ENCODE measurements at regions not wholly inside any gene's neighbourhood (a gene's known extent, or its start where the extent isn't known, plus 50 kb on each side); places are given as distances from the start of the nearest gene placed in this dataset.

DNA sequence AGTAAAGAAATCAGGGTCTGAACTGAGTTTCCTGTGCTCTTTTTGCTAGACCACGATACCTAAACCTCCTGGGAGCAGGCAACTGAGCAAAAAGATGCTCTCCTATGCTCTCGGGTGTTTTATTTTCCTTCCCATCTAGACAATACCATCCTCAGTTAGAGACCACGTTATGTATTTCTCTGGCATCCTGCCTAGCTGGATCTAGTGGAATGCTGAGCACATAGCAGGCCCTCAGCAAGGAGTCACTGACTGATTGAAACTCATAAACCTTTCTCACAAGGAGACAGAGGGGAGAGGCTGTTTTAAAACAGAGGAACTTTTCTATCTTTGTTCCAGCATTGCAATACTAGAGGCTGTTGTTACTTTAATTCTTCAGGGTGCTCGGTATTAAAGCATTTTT, 168.0 kb downstream of the CYYR1 start (continued):
- TF ChIP-seq, protein P1, sequence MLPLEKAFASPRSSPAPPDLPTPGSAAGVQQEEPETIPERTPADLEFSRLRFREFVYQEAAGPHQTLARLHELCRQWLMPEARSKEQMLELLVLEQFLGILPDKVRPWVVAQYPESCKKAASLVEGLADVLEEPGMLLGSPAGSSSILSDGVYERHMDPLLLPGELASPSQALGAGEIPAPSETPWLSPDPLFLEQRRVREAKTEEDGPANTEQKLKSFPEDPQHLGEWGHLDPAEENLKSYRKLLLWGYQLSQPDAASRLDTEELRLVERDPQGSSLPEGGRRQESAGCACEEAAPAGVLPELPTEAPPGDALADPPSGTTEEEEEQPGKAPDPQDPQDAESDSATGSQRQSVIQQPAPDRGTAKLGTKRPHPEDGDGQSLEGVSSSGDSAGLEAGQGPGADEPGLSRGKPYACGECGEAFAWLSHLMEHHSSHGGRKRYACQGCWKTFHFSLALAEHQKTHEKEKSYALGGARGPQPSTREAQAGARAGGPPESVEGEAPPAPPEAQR (tag by site-specific recombination; IDR thresholded peaks at IDR 0.05) = no peak
- TF ChIP-seq ZNF747 (tag by site-specific recombination; IDR thresholded peaks at IDR 0.05) = no peak
- TF ChIP-seq, protein P2, sequence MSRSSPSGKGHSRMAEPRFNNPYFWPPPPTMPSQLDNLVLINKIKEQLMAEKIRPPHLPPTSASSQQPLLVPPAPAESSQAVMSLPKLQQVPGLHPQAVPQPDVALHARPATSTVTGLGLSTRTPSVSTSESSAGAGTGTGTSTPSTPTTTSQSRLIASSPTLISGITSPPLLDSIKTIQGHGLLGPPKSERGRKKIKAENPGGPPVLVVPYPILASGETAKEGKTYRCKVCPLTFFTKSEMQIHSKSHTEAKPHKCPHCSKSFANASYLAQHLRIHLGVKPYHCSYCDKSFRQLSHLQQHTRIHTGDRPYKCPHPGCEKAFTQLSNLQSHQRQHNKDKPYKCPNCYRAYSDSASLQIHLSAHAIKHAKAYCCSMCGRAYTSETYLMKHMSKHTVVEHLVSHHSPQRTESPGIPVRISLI (tag by site-specific recombination; IDR thresholded peaks at IDR 0.05) = no peak
- TF ChIP-seq ZNF266 (tag by site-specific recombination; IDR thresholded peaks at IDR 0.05; ENCODE audit: low read depth) = no peak
- TF ChIP-seq RBAK (tag by site-specific recombination; IDR thresholded peaks at IDR 0.05) = no peak
- TF ChIP-seq IKZF3 (tag by site-specific recombination; IDR thresholded peaks at IDR 0.05) = no peak
- TF ChIP-seq, protein P3, sequence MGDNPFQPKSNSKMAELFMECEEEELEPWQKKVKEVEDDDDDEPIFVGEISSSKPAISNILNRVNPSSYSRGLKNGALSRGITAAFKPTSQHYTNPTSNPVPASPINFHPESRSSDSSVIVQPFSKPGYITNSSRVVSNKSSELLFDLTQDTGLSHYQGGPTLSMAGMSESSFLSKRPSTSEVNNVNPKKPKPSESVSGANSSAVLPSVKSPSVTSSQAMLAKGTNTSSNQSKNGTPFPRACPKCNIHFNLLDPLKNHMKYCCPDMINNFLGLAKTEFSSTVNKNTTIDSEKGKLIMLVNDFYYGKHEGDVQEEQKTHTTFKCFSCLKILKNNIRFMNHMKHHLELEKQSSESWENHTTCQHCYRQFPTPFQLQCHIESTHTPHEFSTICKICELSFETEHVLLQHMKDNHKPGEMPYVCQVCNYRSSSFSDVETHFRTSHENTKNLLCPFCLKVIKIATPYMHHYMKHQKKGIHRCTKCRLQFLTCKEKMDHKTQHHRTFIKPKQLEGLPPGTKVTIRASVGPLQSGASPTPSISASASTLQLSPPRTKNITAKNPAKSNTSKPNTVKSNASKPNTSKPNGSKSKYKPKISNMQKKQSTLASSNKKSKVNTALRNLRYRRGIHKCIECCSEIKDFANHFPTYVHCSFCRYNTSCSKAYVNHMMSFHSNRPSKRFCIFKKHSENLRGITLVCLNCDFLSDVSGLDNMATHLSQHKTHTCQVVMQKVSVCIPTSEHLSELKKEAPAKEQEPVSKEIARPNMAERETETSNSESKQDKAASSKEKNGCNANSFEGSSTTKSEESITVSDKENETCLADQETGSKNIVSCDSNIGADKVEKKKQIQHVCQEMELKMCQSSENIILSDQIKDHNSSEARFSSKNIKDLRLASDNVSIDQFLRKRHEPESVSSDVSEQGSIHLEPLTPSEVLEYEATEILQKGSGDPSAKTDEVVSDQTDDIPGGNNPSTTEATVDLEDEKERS (tag by site-specific recombination; IDR thresholded peaks at IDR 0.05) = no peak
- TF ChIP-seq ZNF354C (tag by site-specific recombination; IDR thresholded peaks at IDR 0.05; ENCODE audit: borderline replicate concordance, low read depth) = no peak
- TF ChIP-seq, protein P4, sequence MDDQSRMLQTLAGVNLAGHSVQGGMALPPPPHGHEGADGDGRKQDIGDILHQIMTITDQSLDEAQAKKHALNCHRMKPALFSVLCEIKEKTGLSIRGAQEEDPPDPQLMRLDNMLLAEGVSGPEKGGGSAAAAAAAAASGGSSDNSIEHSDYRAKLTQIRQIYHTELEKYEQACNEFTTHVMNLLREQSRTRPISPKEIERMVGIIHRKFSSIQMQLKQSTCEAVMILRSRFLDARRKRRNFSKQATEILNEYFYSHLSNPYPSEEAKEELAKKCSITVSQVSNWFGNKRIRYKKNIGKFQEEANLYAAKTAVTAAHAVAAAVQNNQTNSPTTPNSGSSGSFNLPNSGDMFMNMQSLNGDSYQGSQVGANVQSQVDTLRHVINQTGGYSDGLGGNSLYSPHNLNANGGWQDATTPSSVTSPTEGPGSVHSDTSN (CRISPR knock-in tag; IDR thresholded peaks at IDR 0.05) = no peak
- no peak for TF ChIP-seq ZNF335 (tag by site-specific recombination; conservative IDR thresholded peaks at IDR 0.05)
- TF ChIP-seq ZNF473 (tag by site-specific recombination; IDR thresholded peaks at IDR 0.05) = no peak
- TF ChIP-seq ZNF366 (tag by site-specific recombination; conservative IDR thresholded peaks at IDR 0.05) = no peak
- TF ChIP-seq ZNF221 (tag by site-specific recombination; IDR thresholded peaks at IDR 0.05; ENCODE audit: borderline replicate concordance) = no peak
- TF ChIP-seq ZSCAN30 (tag by site-specific recombination; IDR thresholded peaks at IDR 0.05) = no peak

DNA sequence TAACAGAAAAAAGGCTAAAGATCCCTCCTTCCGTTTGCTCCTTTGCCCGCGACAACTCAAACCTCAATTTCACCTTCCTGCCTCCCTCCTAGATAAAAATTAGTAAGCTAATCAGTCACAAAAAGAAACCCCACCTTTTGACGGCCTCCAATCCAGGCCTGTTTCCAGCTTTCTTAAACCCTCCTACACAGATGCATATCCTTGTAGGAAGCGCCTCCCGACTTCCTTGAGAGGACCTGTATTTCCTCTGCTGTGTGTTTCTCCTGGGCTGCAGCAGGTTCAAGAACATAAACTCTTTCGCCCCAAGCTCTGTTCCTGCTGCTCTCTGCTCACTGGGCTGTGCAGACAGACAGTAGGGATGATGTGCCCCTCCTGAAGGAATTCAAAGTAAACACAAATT, 168.8 kb downstream of the CYYR1 start:
- no peaks in the 10 kb centered on the region for H3K4me1 ChIP-seq (ENCODE audit: control insufficient read depth, insufficient read depth, low read length)
- CTCF ChIA-PET = no interaction called here
- no peak overlapping the region for H3K4me3 ChIP-seq (ENCODE audit: low read depth, low read length)
- H3K27ac ChIP-seq (ENCODE audit: extremely low read depth, low read depth, low read length) = no peak overlapping the region
- no peaks in the 10 kb centered on the region for H3K9me3 ChIP-seq (ENCODE audit: control insufficient read depth, insufficient read depth, low read depth, low read length)
- no peak for TF ChIP-seq OVOL3 (tag by site-specific recombination; IDR thresholded peaks at IDR 0.05)
- TF ChIP-seq ZNF202 (tag by site-specific recombination; IDR thresholded peaks at IDR 0.05; ENCODE audit: borderline replicate concordance) = no peak
- TF ChIP-seq, protein P5, sequence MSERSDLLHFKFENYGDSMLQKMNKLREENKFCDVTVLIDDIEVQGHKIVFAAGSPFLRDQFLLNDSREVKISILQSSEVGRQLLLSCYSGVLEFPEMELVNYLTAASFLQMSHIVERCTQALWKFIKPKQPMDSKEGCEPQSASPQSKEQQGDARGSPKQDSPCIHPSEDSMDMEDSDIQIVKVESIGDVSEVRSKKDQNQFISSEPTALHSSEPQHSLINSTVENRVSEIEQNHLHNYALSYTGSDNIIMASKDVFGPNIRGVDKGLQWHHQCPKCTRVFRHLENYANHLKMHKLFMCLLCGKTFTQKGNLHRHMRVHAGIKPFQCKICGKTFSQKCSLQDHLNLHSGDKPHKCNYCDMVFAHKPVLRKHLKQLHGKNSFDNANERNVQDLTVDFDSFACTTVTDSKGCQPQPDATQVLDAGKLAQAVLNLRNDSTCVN (tag by site-specific recombination; optimal IDR thresholded peaks at IDR 0.05) = no peak
- no peaks in the 10 kb centered on the region for H3K36me3 ChIP-seq (ENCODE audit: control insufficient read depth in 2 of 2, insufficient read depth in 1 of 2, low read length in 2 of 2)
- POLR2A ChIA-PET = no interaction called here
